Stimulated activated memory B cell treated with anti-CD40 and anti-IgM and Interleukin-4, amounts not matched to agents 10 μg/mL and 1 μg/mL and 100 μg/mL, for 72 hours (primary cell): ENCODE measurements at regions not wholly inside any gene's neighbourhood (a gene's known extent, or its start where the extent isn't known, plus 50 kb on each side); places are given as distances from the start of the nearest gene placed in this dataset.
"Not testable (repeated sequence)": the region's sequence is repeated elsewhere in the genome, so short reads cannot be mapped to it uniquely, and the experiment has no call there.

ENCODE experiments used
- ATAC-seq: fragments of 150-1000 bp; cut with Tn5 transposase; 2 replicates; pipeline ENCODE4 v1.10.0; 2021
- H3K27ac Mint-ChIP-seq: one replicate; pipeline ENCODE4 v1.8.0; 2022; ENCODE audit warnings: mild to moderate bottlenecking, mixed read lengths
- H3K27me3 Mint-ChIP-seq: one replicate; pipeline ENCODE4 v1.8.0; 2022; ENCODE audit warnings: mixed read lengths
- H3K36me3 Mint-ChIP-seq: one replicate; pipeline ENCODE4 v1.8.0; 2022; ENCODE audit warnings: mixed read lengths
- H3K4me1 Mint-ChIP-seq: one replicate; pipeline ENCODE4 v1.8.0; 2022; ENCODE audit warnings: mixed read lengths
- H3K4me3 Mint-ChIP-seq: one replicate; pipeline ENCODE4 v1.8.0; 2022; ENCODE audit warnings: mild to moderate bottlenecking, moderate library complexity, mixed read lengths
- H3K9me3 Mint-ChIP-seq: one replicate; pipeline ENCODE4 v1.8.0; 2022; ENCODE audit warnings: mixed read lengths

GRCh38 chr2:18971628-18972027 is 382.3 kb upstream of the NT5C1B start:
- Mint-ChIP-seq H3K36me3 (peaks cover 6% of the 10 kb centered on the region), H3K4me3 (no peak overlapping the region), H3K4me1 (peaks cover 15% of the 10 kb centered on the region)

GRCh38 chr2:18971069-18971378 is 381.7 kb upstream of the NT5C1B start:
- no peak overlapping the region for H3K4me3 Mint-ChIP-seq
- H3K27ac Mint-ChIP-seq: no peak overlapping the region
- peaks cover 10% of the 10 kb centered on the region for H3K4me1 Mint-ChIP-seq
- peaks cover 62% of the 10 kb centered on the region for H3K27me3 Mint-ChIP-seq
- no peak for ATAC-seq
- no peaks in the 10 kb centered on the region for H3K9me3 Mint-ChIP-seq
- H3K36me3 Mint-ChIP-seq: peaks cover 6% of the 10 kb centered on the region

More at GRCh38 chr2:18971628-18972027, 382.3 kb upstream of the NT5C1B start:
- no peaks in the 10 kb centered on the region for H3K9me3 Mint-ChIP-seq
- peaks cover 56% of the 10 kb centered on the region for H3K27me3 Mint-ChIP-seq
- no peak overlapping the region for H3K27ac Mint-ChIP-seq
- no peak for ATAC-seq

- no peak overlapping the region for H3K27ac Mint-ChIP-seq
- no peak for ATAC-seq
- no peak overlapping the region for H3K4me3 Mint-ChIP-seq
- peaks cover under 1% of the 10 kb centered on the region for H3K36me3 Mint-ChIP-seq
- H3K9me3 Mint-ChIP-seq: peaks cover 4% of the 10 kb centered on the region
- peaks cover 39% of the 10 kb centered on the region for H3K27me3 Mint-ChIP-seq
- H3K4me1 Mint-ChIP-seq: no peaks in the 10 kb centered on the region
Measured at GRCh38 chr2:18966131-18966530, 376.8 kb upstream of the NT5C1B start.

GRCh38 chr2:18963739-18964256 is 374.4 kb upstream of the NT5C1B start:
- not testable (repeated sequence) for H3K27ac Mint-ChIP-seq, H3K4me1 Mint-ChIP-seq, H3K9me3 Mint-ChIP-seq, H3K4me3 Mint-ChIP-seq, ATAC-seq, H3K36me3 Mint-ChIP-seq
- H3K27me3 Mint-ChIP-seq: peaks cover 23% of the 10 kb centered on the region

- H3K27ac Mint-ChIP-seq: no peak overlapping the region
- no peak for ATAC-seq
- peaks cover 4% of the 10 kb centered on the region for H3K9me3 Mint-ChIP-seq
- peaks cover 6% of the 10 kb centered on the region for H3K36me3 Mint-ChIP-seq
- no peaks in the 10 kb centered on the region for H3K4me1 Mint-ChIP-seq
- no peak overlapping the region for H3K4me3 Mint-ChIP-seq
- peaks cover 12% of the 10 kb centered on the region for H3K27me3 Mint-ChIP-seq
Measured at GRCh38 chr2:18961991-18962421, 372.6 kb upstream of the NT5C1B start.

- Mint-ChIP-seq H3K4me1 (no peaks in the 10 kb centered on the region), H3K27me3 (no peaks in the 10 kb centered on the region), H3K27ac (no peak overlapping the region), H3K4me3 (no peak overlapping the region), H3K9me3 (peaks cover 4% of the 10 kb centered on the region), H3K36me3 (peaks cover 8% of the 10 kb centered on the region)
- ATAC-seq: no peak
Measured at GRCh38 chr2:18959952-18960717, 370.8 kb upstream of the NT5C1B start.

- H3K4me3 Mint-ChIP-seq: no peak overlapping the region
- H3K9me3 Mint-ChIP-seq: peaks cover 9% of the 10 kb centered on the region
- no peaks in the 10 kb centered on the region for H3K27me3 Mint-ChIP-seq
- H3K27ac Mint-ChIP-seq: no peak overlapping the region
- no peaks in the 10 kb centered on the region for H3K4me1 Mint-ChIP-seq
- peaks cover 14% of the 10 kb centered on the region for H3K36me3 Mint-ChIP-seq
- ATAC-seq: no peak
Measured at GRCh38 chr2:18959200-18959599, 369.8 kb upstream of the NT5C1B start.

- ATAC-seq: no peak
- H3K4me3 Mint-ChIP-seq: no peak overlapping the region
Measured at GRCh38 chr2:18957909-18958308, 368.5 kb upstream of the NT5C1B start.

GRCh38 chr2:18950361-18950851 is 361.0 kb upstream of the NT5C1B start:
- ATAC-seq: no peak
- H3K27me3 Mint-ChIP-seq: no peaks in the 10 kb centered on the region
- no peak overlapping the region for H3K27ac Mint-ChIP-seq
- H3K4me1 Mint-ChIP-seq: no peaks in the 10 kb centered on the region
- peaks cover 8% of the 10 kb centered on the region for H3K36me3 Mint-ChIP-seq
- no peak overlapping the region for H3K4me3 Mint-ChIP-seq
- H3K9me3 Mint-ChIP-seq: peaks cover 5% of the 10 kb centered on the region

More at GRCh38 chr2:18957909-18958308, 368.5 kb upstream of the NT5C1B start:
- H3K27me3 Mint-ChIP-seq: no peaks in the 10 kb centered on the region
- peaks cover 5% of the 10 kb centered on the region for H3K9me3 Mint-ChIP-seq
- H3K4me1 Mint-ChIP-seq: no peaks in the 10 kb centered on the region
- H3K36me3 Mint-ChIP-seq: peaks cover 14% of the 10 kb centered on the region
- no peak overlapping the region for H3K27ac Mint-ChIP-seq

- H3K27ac Mint-ChIP-seq: no peak overlapping the region
- peaks cover 3% of the 10 kb centered on the region for H3K36me3 Mint-ChIP-seq
- ATAC-seq: no peak
- H3K4me3 Mint-ChIP-seq: no peak overlapping the region
- peaks cover 2% of the 10 kb centered on the region for H3K9me3 Mint-ChIP-seq
- H3K4me1 Mint-ChIP-seq: no peaks in the 10 kb centered on the region
- no peaks in the 10 kb centered on the region for H3K27me3 Mint-ChIP-seq
Measured at GRCh38 chr2:18949871-18950270, 360.5 kb upstream of the NT5C1B start.

- Mint-ChIP-seq H3K4me3 (no peak overlapping the region), H3K36me3 (no peaks in the 10 kb centered on the region), H3K27ac (no peak overlapping the region), H3K27me3 (peaks cover 13% of the 10 kb centered on the region), H3K4me1 (peaks cover 7% of the 10 kb centered on the region), H3K9me3 (no peaks in the 10 kb centered on the region)
- ATAC-seq: peak; percentile 47
Measured at GRCh38 chr2:18940184-18940583, 350.8 kb upstream of the NT5C1B start.

- peaks cover 13% of the 10 kb centered on the region for H3K27me3 Mint-ChIP-seq
- H3K9me3 Mint-ChIP-seq, H3K36me3 Mint-ChIP-seq, ATAC-seq, H3K4me3 Mint-ChIP-seq, H3K4me1 Mint-ChIP-seq, H3K27ac Mint-ChIP-seq: not testable (repeated sequence)
Measured at GRCh38 chr2:18939740-18940139, 350.4 kb upstream of the NT5C1B start.

GRCh38 chr2:18934886-18935285 is 345.5 kb upstream of the NT5C1B start:
- H3K36me3 Mint-ChIP-seq: no peaks in the 10 kb centered on the region
- no peak for ATAC-seq
- H3K9me3 Mint-ChIP-seq: no peaks in the 10 kb centered on the region
- no peak overlapping the region for H3K27ac Mint-ChIP-seq
- peaks cover 5% of the 10 kb centered on the region for H3K4me1 Mint-ChIP-seq
- H3K4me3 Mint-ChIP-seq: no peak overlapping the region
- peaks cover 13% of the 10 kb centered on the region for H3K27me3 Mint-ChIP-seq

- ATAC-seq: no peak
- Mint-ChIP-seq H3K9me3 (no peaks in the 10 kb centered on the region), H3K4me1 (no peaks in the 10 kb centered on the region), H3K27ac (no peak overlapping the region), H3K36me3 (peaks cover 2% of the 10 kb centered on the region), H3K4me3 (no peak overlapping the region), H3K27me3 (no peaks in the 10 kb centered on the region)
Measured at GRCh38 chr2:18932853-18933252, 343.5 kb upstream of the NT5C1B start.

- no peak for ATAC-seq
- H3K27me3 Mint-ChIP-seq: no peaks in the 10 kb centered on the region
- H3K36me3 Mint-ChIP-seq: peaks cover 10% of the 10 kb centered on the region
- no peaks in the 10 kb centered on the region for H3K4me1 Mint-ChIP-seq
- H3K4me3 Mint-ChIP-seq: no peak overlapping the region
- peaks cover 3% of the 10 kb centered on the region for H3K9me3 Mint-ChIP-seq
- no peak overlapping the region for H3K27ac Mint-ChIP-seq
Measured at GRCh38 chr2:18930971-18931370, 341.6 kb upstream of the NT5C1B start.

GRCh38 chr2:18927525-18928232 is 338.3 kb upstream of the NT5C1B start:
- peaks cover 3% of the 10 kb centered on the region for H3K9me3 Mint-ChIP-seq
- no peak overlapping the region for H3K27ac Mint-ChIP-seq
- no peak for ATAC-seq
- peaks cover 10% of the 10 kb centered on the region for H3K36me3 Mint-ChIP-seq
- H3K4me3 Mint-ChIP-seq: no peak overlapping the region
- no peaks in the 10 kb centered on the region for H3K4me1 Mint-ChIP-seq
- H3K27me3 Mint-ChIP-seq: no peaks in the 10 kb centered on the region
